Astrocyte (in vitro differentiated cells and primary cell): ENCODE measurements at regions not wholly inside any gene's neighbourhood (a gene's known extent, or its start where the extent isn't known, plus 50 kb on each side); places are given as distances from the start of the nearest gene placed in this dataset.

Experiments used
- CTCF ChIP-seq: IDR thresholded peaks from 2 replicates; pipeline ENCODE4 v1.5.1; 2011; ENCODE audit warnings: low read depth, mild to moderate bottlenecking, inconsistent platforms, low read length, moderate library complexity; ENCODE audit not compliant: insufficient read depth
- EZH2 ChIP-seq: IDR thresholded peaks from 2 replicates; pipeline ENCODE4 v1.6.1; 2012; ENCODE audit warnings: mild to moderate bottlenecking, low read length, inconsistent platforms; ENCODE audit not compliant: insufficient read depth

GRCh38 chr6:48041894-48042293, 69.1 kb downstream of the PTCHD4 start:
- no peak for TF ChIP-seq CTCF
- no peak for TF ChIP-seq EZH2
